ENCODE measurements at regions not wholly inside any gene's neighbourhood (a gene's known extent, or its start where the extent isn't known, plus 50 kb on each side); places are given as distances from the start of the nearest gene placed in this dataset.

GRCh38 chr6:106872049-106872448 lies 102.5 kb downstream of the CD24 start:
- no peak for DNase-seq (ENCODE audit: low spot score)
- Mint-ChIP-seq H3K36me3 (peaks cover 2% of the 10 kb centered on the region), H3K27me3 (ENCODE audit: insufficient read depth, low read depth) (peaks cover 1% of the 10 kb centered on the region), H3K4me3 (no peak overlapping the region), H3K27ac (no peak overlapping the region), H3K4me1 (no peaks in the 10 kb centered on the region), H3K9me3 (peaks cover 16% of the 10 kb centered on the region)
- TF ChIP-seq CTCF (IDR thresholded peaks at IDR 0.05) (no peak), EZH2 (IDR thresholded peaks at IDR 0.05) (no peak), EZH2phosphoT487 (IDR thresholded peaks at IDR 0.05) (no peak)
- no peaks in the 10 kb centered on the region for H3K27me3 ChIP-seq
- H3K4me3 ChIP-seq: no peak overlapping the region
- H3K36me3 ChIP-seq: no peaks in the 10 kb centered on the region
- H2AFZ ChIP-seq (replicated peaks): no peak overlapping the region
- no peak overlapping the region for H3K9ac ChIP-seq
- no peaks in the 10 kb centered on the region for H3F3A ChIP-seq (ENCODE audit: low read depth)
- no peak overlapping the region for H3K4me2 ChIP-seq
- H3K9me3 ChIP-seq (ENCODE audit: low read depth): no peaks in the 10 kb centered on the region
- no peak overlapping the region for H3K27ac ChIP-seq
- H4K20me1 ChIP-seq (ENCODE audit: low read depth): no peaks in the 10 kb centered on the region
- H3K4me1 ChIP-seq: peaks cover 3% of the 10 kb centered on the region
- H3K79me2 ChIP-seq (ENCODE audit: low read depth): no peaks in the 10 kb centered on the region

- H3K4me2 ChIP-seq: no peak overlapping the region
- no peaks in the 10 kb centered on the region for H3K79me2 ChIP-seq (ENCODE audit: low read depth)
- H3F3A ChIP-seq (ENCODE audit: low read depth): no peaks in the 10 kb centered on the region
- no peaks in the 10 kb centered on the region for H4K20me1 ChIP-seq (ENCODE audit: low read depth)
- no peak overlapping the region for H3K27ac ChIP-seq
- Mint-ChIP-seq H3K36me3 (no peaks in the 10 kb centered on the region), H3K27ac (no peak overlapping the region), H3K4me3 (no peak overlapping the region), H3K4me1 (no peaks in the 10 kb centered on the region), H3K9me3 (peaks cover 10% of the 10 kb centered on the region), H3K27me3 (ENCODE audit: insufficient read depth, low read depth) (peaks cover 4% of the 10 kb centered on the region)
- no peaks in the 10 kb centered on the region for H3K9me3 ChIP-seq (ENCODE audit: low read depth)
- H3K27me3 ChIP-seq: no peaks in the 10 kb centered on the region
- no peak overlapping the region for H3K4me3 ChIP-seq
- H3K4me1 ChIP-seq: peaks cover 3% of the 10 kb centered on the region
- no peak for TF ChIP-seq EZH2phosphoT487 (IDR thresholded peaks at IDR 0.05)
- TF ChIP-seq CTCF (IDR thresholded peaks at IDR 0.05): no peak
- no peak for TF ChIP-seq EZH2 (IDR thresholded peaks at IDR 0.05)
- H3K9ac ChIP-seq: no peak overlapping the region
- no peaks in the 10 kb centered on the region for H3K36me3 ChIP-seq
- H2AFZ ChIP-seq (replicated peaks): no peak overlapping the region
- no peak for DNase-seq (ENCODE audit: low spot score)
These were observed 103.5 kb downstream of the CD24 start for GRCh38 chr6:106870824-106871717.

GRCh38 chr6:106870069-106870468 lies 104.5 kb downstream of the CD24 start:
- no peaks in the 10 kb centered on the region for H3K4me1 Mint-ChIP-seq
- TF ChIP-seq CTCF (IDR thresholded peaks at IDR 0.05) (no peak), EZH2 (IDR thresholded peaks at IDR 0.05) (no peak), EZH2phosphoT487 (IDR thresholded peaks at IDR 0.05) (no peak)
- H3K27ac ChIP-seq: no peak overlapping the region
- H3K27ac Mint-ChIP-seq: no peak overlapping the region
- H3K27me3 ChIP-seq: no peaks in the 10 kb centered on the region
- no peak for DNase-seq (ENCODE audit: low spot score)
- H4K20me1 ChIP-seq (ENCODE audit: low read depth): no peaks in the 10 kb centered on the region
- no peaks in the 10 kb centered on the region for H3K36me3 ChIP-seq
- H3K9me3 ChIP-seq (ENCODE audit: low read depth): no peaks in the 10 kb centered on the region
- no peaks in the 10 kb centered on the region for H3K36me3 Mint-ChIP-seq
- H3K27me3 Mint-ChIP-seq (ENCODE audit: insufficient read depth, low read depth): peaks cover 4% of the 10 kb centered on the region
- H3K79me2 ChIP-seq (ENCODE audit: low read depth): no peaks in the 10 kb centered on the region
- H2AFZ ChIP-seq (replicated peaks): no peak overlapping the region
- peaks cover 10% of the 10 kb centered on the region for H3K9me3 Mint-ChIP-seq
- peaks cover 3% of the 10 kb centered on the region for H3K4me1 ChIP-seq
- H3K4me3 ChIP-seq: no peak overlapping the region
- no peak overlapping the region for H3K9ac ChIP-seq
- no peak overlapping the region for H3K4me2 ChIP-seq
- H3F3A ChIP-seq (ENCODE audit: low read depth): no peaks in the 10 kb centered on the region
- no peak overlapping the region for H3K4me3 Mint-ChIP-seq

Data from neural progenitor cell (in vitro differentiated cells).